Hematopoietic multipotent progenitor cell treated with erythropoietin and hydrocortisone succinate and interleukin-3 and kit ligand, for 8 days (in vitro differentiated cells): ENCODE measurements at regions not wholly inside any gene's neighbourhood (a gene's known extent, or its start where the extent isn't known, plus 50 kb on each side); places are given as distances from the start of the nearest gene placed in this dataset.
"Not testable (repeated sequence)": the region's sequence is repeated elsewhere in the genome, so short reads cannot be mapped to it uniquely, and the experiment has no call there.

ENCODE experiments used
- DNase-seq: peaks from one replicate; pipeline ENCODE4 v3.0.0-alpha.2; 2015

DNA sequence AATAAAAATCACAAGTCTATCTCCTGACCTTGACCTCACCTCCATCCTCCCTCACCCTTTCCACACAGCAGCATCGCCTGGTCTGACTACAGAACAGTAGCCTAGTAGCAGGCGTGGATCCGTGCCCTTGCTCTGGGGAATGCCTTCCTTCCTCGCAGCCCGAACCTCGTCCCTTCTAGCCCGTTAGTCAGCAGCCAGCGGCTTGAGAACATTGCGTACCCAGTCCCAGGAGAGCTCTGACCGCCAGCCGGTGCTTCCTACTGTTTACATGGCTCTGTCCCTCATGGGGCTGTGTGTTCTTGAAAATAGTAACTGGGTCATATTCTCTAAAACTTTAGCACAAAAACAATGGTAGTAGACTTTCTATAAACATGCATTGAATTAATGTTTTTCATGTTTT is 682.7 kb upstream of the IGFBP3 start:
- DNase-seq, result no peak

- no peak for DNase-seq
These were observed 682.3 kb upstream of the IGFBP3 start for GRCh38 chr7:46603296-46603752.

DNA sequence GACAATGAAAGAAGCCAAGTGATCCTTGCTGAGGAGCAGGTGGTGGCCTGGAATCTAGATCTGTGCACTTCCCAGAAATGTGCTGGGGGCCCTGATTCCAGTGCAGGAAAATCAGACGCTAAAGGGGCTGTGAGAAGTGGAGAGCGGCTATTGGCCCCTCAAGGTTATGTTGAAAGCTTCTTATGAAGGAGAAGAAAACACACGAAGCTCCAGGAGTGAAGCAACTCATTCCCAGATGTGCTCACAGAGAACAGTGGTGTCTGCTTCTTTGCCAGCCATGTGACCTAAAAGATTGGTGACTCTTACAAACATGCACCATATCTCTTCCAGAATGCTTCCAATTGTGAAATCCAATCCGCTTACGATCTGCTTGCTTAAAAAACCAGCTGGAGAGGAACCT is 679.3 kb upstream of the IGFBP3 start:
- DNase-seq, result no peak

- not testable (repeated sequence) for DNase-seq
These were observed 673.8 kb upstream of the IGFBP3 start for GRCh38 chr7:46594831-46595230.

DNA sequence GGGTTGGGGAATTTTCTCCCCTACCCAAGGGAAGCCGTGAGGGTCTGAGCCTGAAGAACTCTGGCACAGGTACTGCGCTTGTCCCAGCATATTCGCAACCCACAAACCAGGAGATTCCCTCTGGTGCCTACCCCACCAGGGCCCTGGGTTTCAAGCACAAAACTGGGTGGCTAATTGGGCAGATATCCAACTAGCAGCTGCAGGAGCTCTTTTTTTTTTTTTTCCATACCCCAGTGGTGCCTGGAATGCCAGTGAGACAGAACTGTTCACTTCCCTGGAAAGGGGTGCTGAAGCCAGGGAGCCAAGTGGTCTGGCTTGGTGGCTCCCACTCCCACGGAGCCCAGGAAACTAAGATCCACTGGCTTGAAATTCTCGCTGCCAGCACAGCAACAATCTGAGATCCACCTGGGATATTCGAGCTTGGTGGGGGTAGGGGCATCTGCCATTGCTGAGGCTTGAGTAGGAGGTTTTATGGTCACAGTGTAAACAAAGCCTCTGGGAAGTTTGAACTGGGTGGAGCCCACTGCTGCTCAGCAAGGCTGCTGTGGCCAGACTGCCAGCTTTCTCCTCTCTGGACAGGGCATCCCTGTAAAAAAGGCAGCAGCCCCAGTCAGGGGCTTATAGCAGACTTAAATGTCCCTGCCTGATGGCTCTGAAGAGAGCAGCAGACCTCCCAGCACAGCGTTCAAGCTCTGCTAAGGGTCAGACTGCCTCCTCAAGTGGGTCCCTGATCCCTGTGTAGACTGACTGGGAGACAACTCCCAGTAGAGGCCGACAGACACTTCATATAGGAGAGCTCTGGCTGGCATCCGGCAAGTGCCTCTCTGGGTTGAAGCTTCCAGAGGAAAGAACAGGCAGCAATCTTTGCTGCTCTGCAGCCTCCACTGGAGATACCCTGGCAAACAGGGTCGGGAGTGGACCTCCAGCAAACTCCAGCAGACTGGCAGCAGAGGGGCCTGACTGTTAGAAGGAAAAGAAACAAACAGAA is 670.1 kb upstream of the IGFBP3 start:
- DNase-seq, result not testable (repeated sequence)

DNA sequence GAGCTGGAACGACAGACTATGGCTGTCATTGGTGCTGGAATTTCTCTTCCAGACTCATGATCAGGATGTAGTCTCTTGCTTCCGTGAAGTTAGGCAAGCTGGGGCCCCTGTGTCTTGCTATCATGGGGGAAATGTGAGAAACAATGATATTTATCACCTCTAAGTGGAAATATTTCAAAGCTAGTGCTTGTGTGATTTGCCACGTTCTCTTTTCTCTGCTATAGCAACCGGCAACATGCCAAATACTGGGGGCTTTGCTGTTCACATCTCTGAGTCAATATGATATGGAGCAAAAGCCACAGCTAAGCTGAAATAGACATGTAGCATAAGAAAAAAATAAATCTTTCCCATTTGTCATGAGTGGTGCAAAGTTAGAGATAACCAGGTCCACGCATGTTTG is 668.2 kb upstream of the IGFBP3 start:
- DNase-seq, result no peak

- DNase-seq, result no peak
These were observed 665.3 kb upstream of the IGFBP3 start for GRCh38 chr7:46586406-46586805.

- no peak for DNase-seq
These were observed 662.6 kb upstream of the IGFBP3 start for GRCh38 chr7:46583656-46584055.

DNA sequence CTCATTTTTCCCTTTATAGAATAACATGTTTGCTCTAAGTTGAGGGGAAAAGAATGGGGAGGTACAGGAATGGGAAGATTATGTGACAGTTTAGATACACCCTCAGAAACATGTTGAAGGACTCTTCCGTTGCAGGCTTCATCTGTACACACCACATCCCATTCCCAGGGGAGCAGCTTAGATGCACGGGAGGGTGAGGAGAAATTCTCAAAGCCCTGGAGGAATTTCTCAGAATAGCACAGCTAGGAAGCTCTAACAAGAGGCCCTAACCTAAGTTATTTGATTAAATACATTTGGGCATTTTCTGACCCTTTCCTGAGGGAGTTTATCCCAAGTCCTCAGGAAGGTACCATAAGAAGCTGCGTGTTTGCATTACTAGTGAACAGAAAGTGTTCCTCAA is 660.2 kb upstream of the IGFBP3 start:
- no peak for DNase-seq

DNA sequence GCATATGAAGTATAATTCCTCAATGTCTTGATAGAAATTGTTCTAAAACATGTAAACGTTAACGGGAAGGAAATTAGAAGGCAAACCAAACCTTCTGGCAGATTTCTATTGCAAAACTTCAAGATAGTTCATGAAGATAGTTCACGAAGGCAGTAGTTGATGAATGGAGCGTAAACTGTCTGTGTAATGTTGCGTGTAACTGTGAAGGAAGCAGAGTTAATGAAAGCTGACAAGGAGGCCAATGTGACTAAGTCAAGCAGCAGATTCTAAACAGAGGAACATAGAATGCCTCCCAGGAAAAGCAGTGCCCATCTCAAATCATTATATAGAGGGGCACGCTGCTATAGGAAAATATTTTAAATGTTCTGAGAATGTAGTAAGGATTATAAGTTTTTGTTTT is 659.7 kb upstream of the IGFBP3 start:
- no peak for DNase-seq

DNA sequence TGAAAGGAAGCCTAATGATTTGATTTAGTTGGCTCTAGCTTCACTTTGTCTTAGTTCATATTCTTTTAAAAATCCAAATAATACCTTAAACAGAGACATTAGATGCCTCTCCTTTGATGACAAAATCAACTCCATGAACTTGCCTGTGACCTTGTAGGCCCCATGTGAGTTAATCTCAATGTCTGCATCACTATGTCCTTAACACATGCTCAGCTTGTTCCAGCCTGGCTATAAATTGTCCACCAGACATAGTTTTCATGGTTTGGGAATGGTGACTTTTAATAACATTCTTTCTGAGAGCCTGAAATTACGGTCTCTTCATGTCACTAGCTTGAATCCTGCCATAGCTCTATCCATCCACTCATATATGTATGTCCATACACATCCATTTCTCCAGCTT is 656.3 kb upstream of the IGFBP3 start:
- DNase-seq, result no peak

- DNase-seq, result no peak
These were observed 655.9 kb upstream of the IGFBP3 start for GRCh38 chr7:46576950-46577349.

GRCh38 chr7:46572691-46573090 is 651.6 kb upstream of the IGFBP3 start:
- DNase-seq, result no peak

DNA sequence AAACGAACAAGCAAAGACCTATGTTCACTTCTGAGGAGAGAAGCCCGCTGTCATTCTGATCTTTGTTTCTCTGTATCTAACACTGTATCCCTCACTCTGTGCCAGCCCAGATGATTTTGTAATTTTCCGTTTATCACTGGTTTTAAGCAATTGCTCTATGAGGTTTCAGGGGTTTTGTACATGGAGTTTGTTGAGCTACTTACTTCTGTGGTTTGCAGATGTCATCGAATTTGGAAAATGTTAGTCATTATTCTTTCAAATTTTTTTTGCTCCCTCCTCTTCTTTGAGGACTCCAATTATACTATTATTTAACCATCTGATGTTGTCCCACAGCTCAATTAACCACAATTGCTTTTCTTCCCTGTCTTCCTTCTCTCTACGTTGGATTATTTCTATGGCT is 650.9 kb upstream of the IGFBP3 start:
- no peak for DNase-seq

DNA sequence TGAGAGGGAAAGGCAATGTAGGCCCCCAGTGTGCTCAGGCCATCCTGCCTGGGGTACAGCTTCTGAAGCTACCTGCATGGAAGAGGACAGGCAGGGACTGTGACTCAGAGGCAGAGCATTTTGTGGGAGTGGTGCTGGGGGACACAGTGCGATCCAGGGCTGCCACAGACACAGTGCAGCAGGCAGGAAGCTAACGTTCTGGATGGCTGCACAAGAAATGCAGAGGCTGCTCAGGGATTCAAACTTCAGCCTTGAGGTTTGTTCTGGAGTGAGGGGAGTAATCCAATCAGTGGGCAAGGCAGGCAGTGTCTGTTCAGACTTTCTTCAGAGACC is 648.0 kb upstream of the IGFBP3 start:
- no peak for DNase-seq

DNA sequence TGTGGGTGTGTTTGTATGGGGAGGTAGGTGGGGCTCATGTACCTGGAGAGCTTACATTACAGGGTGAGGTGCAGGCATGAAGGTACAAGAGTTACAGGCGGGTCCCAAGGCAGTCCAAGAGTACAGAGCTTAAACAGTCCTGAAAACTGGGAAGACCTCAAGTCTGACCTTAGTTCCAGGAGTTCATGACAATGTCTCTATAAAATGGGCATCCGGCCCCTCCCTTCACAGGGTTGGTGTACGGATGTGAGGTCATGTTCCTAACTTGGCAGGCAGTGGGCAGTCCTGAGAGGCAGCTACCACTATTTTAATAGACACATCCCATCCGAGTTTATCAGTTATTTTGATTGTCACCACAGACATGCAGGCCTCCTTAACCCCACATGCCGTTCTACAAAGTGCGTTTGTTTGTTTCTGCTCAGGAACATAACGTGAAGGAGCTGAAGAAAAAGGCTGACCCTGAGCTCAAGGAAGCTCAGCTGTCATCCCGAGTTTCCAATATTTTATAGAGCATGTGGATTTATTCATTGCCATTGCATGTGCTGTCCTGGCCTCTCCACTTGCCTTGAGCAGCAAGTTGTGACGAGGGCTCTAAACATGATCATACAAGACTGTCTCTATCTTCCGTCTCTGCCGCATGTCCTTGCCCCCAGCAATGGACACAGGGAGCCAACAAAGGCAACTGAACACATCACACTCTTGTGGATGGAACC is 647.5 kb upstream of the IGFBP3 start:
- no peak for DNase-seq

- DNase-seq, result no peak
These were observed 646.8 kb upstream of the IGFBP3 start for GRCh38 chr7:46567858-46568257.

DNA sequence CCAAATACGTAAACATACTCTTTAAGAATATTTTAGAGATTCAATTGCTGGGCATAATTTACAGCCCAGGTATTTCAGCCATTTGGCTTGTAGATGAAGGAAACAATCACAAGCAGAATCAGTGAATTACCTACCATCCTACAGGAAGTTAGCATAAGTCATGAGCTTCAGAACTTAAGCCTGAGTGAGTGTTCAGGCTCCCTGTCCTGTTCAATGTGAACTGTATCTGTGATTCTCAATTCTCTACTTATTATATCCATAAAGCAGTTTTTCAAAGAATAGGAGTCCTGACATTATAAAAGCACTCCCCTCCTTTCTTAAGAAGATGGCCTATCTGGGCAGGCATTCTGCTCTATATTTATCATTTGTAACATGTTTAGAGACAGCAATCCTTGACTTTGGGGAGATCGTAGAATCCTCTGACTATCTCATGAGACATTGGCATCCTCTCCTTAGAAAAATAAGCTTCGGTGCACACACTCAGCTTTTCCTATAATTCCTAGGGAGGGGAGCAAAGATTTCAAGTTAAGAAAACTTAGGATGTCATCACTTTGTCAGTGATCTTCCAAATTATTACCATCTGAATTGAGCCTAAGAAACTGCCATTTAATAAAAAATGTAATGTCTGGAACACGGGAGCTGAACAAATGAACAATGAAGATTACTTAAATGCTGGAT is 645.2 kb upstream of the IGFBP3 start:
- DNase-seq, result no peak

DNA sequence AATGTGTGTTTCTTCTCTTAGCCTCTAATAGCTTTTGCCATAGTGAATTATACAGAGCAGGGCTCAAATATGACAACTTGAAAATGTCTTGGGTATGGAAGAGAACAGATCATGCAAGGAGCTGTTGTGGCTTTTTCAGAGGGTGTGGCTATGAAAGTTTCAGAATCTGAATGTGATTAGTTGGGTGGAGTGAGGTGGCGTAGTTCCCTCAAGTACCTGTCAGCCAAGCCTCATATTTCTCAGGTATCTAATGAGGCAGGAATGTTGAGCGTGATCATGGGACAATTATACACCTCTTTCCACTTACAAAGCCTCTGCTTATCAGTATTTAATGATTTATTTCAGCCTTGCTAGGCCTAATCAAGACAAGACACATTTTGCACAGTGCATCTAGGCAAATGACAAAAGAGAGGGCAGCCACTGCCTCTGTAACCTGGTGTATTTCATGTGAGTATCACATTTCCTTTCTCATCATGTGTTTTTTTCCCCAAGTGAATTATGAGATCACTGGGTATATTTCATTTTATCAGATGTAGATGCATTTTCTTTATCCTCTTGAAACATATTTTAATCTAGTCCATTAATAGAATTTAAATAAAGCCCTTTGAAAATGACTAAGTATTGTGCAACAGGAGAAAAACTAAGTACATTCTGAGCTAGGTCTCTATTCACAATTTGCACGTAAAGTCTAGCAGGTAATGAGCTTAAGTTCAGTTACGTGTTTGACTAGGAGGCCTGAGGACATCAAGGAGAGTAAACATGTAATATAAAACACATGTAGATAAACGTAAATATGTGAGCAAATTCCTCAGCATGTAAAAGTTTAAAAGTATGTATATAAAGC is 644.4 kb upstream of the IGFBP3 start:
- DNase-seq, result no peak

DNA sequence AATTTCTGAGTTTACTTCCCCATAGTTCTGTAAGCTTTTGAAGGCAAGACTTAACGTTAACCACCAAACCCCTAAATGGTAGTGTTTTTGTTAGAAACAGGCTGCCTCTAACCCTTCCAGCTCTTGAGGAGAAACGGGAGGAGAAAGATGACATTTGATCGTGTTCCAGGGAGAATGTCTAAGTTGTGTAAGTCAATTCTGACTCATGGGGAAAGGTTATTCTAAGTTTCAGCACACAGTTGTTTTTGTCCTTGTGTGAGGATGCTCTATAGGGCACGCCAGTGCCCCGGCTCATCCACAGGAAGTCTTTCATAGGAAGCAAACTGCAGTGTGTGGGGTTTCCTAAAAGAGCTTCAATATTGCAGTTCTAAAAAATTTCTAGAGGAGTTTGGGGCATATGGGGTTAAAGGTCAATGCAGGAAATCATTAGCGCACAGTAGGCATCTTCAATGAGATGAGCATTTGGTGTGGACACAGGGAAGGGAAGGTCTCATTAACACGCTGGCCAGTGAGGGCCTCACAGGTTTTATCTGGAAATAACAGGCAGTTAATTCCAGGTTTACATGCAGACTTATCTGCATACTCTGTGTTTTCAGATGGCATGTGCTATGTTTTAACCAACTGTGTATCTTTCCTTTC is 638.2 kb upstream of the IGFBP3 start:
- DNase-seq, result no peak

DNA sequence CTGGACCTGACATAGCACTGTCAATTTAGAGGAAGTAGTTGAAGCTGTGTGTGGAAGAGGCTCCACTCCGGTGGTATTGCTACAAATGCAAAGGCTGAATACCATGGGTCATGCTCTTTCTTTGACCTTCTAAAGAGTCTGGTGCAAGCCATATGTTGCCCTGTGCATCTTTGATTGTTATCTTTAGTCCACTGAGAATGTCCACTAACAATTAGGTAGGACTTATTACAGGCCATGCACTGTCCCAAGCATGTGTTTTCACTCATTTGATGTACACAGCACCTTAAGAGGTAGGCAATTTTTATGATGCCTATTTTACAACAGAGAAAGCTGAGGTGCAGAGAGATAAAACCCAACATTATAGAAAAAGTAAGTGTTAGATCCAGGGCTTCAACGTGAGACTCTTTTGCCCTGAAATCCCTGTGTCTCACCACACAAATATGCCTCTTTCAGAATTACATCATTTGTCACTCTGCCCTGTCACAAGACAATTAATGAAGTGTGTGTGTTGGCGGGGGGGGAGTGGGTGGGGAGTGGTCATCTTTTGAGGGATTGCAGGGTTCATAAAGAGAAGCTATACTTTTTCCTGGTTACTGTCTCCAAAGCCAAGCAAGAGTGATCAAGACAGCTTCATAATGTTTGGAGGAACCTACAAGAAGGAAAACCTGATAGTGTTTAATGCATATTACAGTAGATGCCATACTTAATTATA is 637.6 kb upstream of the IGFBP3 start:
- no peak for DNase-seq

DNA sequence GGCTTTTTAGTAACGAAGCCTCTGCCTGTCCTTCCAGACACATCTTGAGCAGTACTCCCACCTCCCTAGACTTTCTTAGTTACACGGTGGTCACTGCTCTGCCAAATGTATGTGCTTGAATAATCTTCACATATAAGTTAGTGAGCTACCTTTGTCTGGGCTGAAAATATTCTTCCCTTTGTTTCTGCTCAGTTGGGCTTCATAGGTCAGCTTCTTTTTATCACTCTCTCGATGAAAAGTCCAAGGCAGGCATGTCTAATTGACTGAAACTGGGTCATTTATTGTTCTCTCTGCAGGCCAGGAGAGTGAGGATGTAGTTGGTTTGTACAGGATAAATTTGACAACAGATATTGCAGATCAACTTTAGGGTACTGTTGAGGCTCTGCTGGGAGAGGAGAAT is 636.7 kb upstream of the IGFBP3 start:
- no peak for DNase-seq
